NCI-H748 (cell line): ENCODE measurements at regions not wholly inside any gene's neighbourhood (a gene's known extent, or its start where the extent isn't known, plus 50 kb on each side); places are given as distances from the start of the nearest gene placed in this dataset.
"Not testable (repeated sequence)": the region's sequence is repeated elsewhere in the genome, so short reads cannot be mapped to it uniquely, and the experiment has no call there.

Source experiments
- DNase-seq: peaks from one replicate; lab custom pipeline; 2025; ENCODE audit not compliant: unreplicated experiment; lab: John Stamatoyannopoulos, UW

DNA sequence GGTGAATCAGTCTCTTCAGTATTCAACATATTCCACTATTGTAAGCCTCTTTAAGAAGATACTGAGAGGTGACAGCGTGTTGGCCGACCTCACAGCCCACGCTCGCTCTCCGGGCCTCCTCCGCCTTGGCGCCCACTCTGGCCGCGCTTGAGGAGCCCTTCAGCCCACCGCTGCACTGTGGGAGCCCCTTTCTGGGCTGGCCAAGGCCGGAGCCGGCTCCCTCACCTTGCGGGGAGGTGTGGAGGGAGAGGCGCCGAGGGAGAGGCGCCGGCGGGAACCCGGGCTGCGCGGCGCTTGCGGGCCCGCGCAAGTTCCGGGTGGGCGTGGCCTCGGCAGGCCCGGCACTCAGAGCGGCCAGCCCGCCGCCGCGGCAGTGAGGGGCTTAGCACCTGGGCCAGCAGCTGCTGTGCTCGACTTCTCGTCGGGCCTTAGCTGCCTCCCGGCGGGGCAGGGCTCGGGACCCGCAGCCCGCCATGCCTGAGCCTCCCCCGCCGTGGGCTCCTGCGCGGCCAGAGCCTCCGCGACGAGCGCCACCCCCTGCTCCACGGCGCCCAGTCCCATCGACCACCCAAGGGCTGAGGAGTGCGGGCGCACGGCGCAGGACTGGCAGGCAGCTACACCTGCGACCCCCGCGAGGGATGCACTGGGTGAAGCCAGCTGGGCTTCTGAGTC is 306.4 kb downstream of the SEMA3D start:
- not testable (repeated sequence) for DNase-seq

DNA sequence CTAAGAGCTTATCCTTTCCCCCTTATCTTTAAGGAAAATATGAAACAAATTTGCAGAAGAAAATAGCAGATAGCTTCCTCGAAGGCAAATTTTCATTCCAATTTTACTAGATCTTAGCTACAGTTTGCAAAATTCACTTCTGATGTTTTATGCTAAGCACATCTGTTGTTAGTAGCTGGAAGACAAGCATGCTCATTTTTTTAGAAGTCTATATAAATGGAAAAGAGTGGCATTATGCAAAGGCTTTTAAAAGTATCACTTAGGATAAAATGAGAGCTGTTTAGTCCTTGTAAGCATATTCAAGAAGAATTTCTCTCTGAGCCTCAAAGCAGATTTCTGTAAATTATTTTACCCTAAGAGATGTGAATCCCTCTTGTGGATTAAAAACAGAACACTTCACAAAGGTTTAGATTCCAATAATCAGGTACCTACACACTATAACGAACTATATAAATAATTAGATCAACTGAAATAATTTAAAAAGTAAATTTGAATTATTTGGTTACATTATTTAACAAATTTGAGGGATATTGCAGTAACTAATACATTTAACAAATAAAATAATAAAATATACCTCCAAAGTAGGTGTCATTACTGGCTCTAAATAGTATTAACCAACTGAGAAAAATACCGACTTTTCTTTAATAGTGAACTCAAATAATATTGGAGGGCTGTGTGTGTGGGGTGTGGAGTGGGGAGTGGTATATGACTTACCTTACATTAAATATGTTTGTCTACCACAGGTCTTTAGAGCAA is 307.1 kb downstream of the SEMA3D start:
- DNase-seq = no peak

DNA sequence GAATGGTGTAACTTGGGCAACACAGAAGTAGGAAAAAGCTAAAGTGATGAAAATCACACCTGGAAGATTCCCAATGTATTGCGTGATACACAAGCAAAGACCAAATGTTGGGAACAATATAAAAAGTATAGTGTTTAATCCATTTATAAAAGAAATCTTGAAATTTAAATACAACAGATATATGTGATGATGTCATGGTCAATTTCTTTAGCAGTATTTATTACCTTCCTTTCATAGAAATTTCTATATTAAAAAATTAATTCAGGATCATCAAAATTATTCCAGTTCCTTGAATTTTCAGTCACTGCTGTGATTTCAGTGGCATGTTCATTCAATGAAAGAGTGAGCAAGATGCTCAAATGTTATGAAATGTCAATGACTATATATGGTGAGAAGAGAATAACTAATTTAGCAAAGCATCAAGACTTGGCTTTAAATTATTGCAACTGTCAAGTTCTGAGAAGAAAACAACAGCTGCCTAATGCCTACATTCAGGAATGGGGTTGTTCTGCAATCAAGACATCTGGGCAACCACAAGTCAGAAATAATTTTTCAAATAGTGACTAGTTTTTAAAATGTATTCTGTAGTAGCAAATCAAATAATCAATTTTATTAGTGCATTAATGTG is 308.8 kb downstream of the SEMA3D start:
- no peak for DNase-seq

DNA sequence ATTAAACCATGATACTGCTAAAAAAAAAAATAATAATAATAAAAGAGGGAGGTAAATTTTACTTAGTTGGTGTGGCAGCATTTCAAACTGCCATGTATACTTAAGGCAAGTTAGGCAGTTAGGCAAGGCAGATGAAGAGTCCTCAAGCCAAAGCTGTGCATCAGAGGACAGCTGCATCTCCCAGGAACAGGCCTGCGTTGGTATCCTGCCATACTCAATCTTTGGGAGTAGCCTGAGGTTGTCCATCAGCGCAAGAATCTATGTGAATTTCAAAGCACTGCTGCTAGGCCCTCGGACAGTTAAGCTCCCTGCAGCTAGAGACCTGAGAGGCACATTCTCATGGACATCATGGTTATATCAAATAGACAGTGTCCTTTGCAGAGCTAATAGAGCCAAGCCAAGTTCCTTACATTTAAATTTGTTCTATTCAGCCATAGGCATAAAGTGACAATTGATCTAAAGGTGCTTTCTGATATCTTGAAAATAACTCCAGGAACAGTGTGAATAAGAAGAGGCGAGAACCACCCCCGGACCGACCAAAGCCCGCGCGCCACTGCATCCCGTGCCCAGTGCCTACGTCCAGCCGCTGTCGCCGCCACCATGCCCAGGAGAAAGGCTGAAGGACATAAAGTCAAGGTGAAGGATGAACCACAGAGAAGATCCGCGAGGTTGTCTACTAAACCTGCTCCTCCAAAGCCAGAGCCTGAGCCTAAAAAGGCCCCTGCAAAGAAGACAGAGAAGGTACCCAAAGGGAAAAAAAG is 310.6 kb downstream of the SEMA3D start:
- DNase-seq = no peak

GRCh38 chr7:84865560-84865959 is 321.3 kb downstream of the SEMA3D start:
- no peak for DNase-seq

GRCh38 chr7:84857336-84857735 is 329.5 kb downstream of the SEMA3D start:
- no peak for DNase-seq

- DNase-seq = no peak
Observed at GRCh38 chr7:84855758-84856157, 331.1 kb downstream of the SEMA3D start.

GRCh38 chr7:84848974-84849372 is 337.9 kb downstream of the SEMA3D start:
- DNase-seq = not testable (repeated sequence)

GRCh38 chr7:84848219-84848973 is 338.5 kb downstream of the SEMA3D start:
- no peak for DNase-seq

DNA sequence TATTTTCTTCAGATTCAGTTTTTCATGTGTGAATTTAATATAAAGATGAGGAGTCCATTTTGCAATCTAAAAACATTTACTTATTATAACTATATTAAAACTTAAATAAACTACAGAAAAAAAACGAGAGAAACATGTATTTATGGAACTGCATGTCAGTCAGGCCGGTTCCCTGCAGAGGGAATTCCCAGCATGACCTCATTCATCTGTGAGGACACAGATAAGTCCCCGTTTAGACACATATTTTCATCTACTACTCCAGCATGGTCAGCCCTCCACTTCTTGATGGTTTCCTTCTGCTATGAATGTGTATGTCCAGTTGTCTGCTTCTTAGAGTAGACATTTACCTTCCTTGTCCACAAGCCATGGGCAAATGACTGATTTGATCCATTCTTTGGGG is 339.1 kb downstream of the SEMA3D start:
- DNase-seq = no peak

DNA sequence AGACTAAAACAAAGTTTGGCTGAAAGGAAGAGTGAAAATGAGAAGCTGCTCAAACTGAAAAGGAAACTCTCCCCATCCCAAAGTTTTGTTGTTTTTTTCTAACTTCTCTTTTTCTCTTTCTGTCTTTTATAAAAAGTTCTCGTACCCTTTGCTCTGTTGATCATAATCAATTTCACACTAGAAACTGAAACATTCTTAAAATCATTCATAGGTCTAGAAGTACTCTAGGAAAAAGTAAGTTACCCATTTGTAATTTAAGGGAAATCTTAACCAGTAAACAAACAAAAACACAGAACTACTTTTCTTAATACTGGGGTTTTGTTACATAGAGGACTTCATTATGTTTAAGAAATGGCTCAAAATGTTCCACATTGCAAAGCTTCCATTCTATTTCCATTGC is 339.8 kb downstream of the SEMA3D start:
- no peak for DNase-seq

DNA sequence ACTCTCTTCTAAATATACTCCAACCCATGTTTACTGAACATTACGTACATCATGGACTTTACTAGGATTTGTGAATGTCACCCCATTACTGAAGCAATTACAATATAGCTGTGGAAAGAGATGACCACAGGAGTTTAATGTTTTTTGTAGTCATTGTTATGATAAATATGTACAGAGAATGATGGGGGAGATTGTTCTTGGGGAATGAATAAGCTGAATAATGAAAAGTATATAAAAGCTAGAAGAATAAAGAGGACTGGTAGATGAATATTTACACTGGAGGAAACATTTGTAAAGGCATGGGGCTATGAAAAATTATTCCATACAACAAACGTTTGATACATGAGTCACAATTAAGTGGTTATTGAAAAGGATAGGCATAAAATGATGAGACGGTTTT is 340.9 kb downstream of the SEMA3D start:
- DNase-seq = no peak

DNA sequence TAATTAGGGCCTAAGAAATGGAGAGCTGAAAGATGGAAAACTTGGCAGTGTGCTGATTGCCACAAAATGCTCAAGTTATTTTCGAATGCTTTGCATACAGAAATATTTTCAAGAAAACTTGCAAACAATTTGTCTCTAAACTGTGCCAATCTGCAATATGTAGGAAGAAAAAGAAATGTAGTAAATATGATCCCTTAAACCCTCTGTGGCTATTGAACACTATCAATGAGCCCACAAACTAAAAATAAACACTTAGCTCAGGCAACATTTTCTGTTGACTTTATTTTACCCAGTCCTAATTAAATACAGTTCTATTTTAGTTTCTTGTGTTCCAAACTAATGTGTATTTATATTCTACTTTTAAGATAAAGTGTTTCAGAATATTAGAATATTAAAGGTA is 342.1 kb downstream of the SEMA3D start:
- no peak for DNase-seq

- no peak for DNase-seq
Observed at GRCh38 chr7:84841809-84842208, 345.0 kb downstream of the SEMA3D start.

DNA sequence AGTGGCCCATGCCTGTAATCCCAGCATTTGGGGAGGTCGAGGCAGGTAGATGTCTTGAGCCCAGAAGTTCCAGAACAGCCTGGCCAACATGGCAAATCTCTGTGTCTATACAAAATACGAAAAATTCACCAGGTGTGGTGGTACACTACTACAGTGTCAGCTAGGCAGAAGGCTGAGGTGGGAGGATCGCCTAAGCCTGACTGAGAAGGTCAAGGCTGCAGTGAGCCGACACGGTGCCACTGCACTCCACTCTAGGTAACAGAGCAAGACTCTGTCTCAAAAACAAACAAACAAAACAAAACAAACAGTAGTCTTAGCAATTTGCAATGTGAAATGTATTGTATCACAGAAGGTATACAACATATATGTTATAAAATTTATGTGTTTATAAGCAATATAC is 348.0 kb downstream of the SEMA3D start:
- no peak for DNase-seq

- no peak for DNase-seq
Observed at GRCh38 chr7:84837405-84837804, 349.5 kb downstream of the SEMA3D start.

GRCh38 chr7:84829719-84830118 is 357.1 kb downstream of the SEMA3D start:
- no peak for DNase-seq

GRCh38 chr7:84824057-84824651 is 362.7 kb downstream of the SEMA3D start:
- DNase-seq = no peak

DNA sequence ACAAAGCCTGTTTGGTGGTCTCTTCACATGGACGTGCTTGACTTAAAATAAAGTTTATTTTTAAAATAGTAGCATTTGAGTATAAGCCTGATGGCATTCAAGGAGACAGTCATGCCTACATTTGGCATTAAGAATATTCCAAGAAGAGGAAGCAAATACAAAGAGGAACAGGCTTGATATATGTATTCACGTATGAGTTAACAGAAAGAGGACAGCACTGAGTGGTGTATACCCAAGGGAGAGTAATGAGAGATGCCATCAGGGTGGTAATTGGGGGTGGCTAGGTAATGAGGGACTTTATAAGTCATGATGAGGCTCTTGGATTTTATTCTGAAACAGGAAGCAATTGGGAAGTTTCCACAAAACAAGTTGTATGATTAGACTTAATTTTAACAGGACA is 363.3 kb downstream of the SEMA3D start:
- no peak for DNase-seq

GRCh38 chr7:84822941-84823510 is 363.8 kb downstream of the SEMA3D start:
- no peak for DNase-seq
